Smooth muscle cell of the brain vasculature (primary cell): ENCODE measurements at regions not wholly inside any gene's neighbourhood (a gene's known extent, or its start where the extent isn't known, plus 50 kb on each side); places are given as distances from the start of the nearest gene placed in this dataset.
"Not testable (repeated sequence)": the region's sequence is repeated elsewhere in the genome, so short reads cannot be mapped to it uniquely, and the experiment has no call there.

Experiments
- DNase-seq: peaks from one replicate; pipeline ENCODE4 v3.0.0-alpha.2; 2012; ENCODE audit warnings: low read depth, low spot score

DNA sequence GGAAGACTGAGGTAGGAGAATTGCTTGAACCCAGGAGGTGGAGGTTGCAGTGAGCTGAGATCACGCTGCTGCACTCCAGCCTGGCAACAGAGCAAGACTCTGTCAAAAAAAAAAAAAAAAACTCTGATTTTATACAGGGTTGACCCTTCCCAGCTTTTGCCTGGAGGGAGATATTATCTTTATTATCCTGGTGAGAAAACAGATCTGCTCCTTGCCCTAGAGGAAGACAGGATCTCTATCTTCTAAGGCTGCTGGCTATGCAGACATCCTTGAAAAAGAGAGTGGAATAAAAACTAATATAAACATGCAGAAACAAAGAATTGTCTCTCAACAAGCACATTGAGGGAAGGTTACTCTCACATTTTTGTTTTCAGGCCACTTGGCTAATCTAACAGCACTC is 1503.4 kb upstream of the WWC1 start:
- no peak for DNase-seq

- DNase-seq: no peak
Measured at GRCh38 chr5:166795756-166796155, 1495.7 kb upstream of the WWC1 start.

DNA sequence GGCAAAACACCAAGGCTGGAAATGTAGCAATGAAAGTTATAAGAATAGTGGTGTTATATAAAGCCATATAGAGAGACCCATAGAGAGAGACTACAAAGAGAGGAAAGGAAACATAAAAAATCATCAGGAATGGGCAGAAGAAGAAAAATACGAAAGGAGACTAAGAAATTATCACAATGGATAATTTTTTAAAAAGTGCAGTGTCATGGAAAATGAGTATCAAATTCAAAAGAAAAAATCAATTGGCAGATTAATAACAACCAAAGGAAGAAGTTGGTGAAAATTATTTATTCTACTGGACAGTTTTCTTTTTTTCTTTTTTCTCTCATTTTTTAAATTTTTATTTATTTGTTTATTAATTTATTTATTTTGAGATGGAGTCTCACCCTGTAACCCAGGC is 1488.4 kb upstream of the WWC1 start:
- DNase-seq: no peak

GRCh38 chr5:166804223-166804622 is 1487.2 kb upstream of the WWC1 start:
- not testable (repeated sequence) for DNase-seq

- not testable (repeated sequence) for DNase-seq
Measured at GRCh38 chr5:166804693-166805092, 1486.8 kb upstream of the WWC1 start.

- not testable (repeated sequence) for DNase-seq
Measured at GRCh38 chr5:166810093-166810658, 1481.3 kb upstream of the WWC1 start.

GRCh38 chr5:166810721-166811120 is 1480.7 kb upstream of the WWC1 start:
- DNase-seq: no peak

DNA sequence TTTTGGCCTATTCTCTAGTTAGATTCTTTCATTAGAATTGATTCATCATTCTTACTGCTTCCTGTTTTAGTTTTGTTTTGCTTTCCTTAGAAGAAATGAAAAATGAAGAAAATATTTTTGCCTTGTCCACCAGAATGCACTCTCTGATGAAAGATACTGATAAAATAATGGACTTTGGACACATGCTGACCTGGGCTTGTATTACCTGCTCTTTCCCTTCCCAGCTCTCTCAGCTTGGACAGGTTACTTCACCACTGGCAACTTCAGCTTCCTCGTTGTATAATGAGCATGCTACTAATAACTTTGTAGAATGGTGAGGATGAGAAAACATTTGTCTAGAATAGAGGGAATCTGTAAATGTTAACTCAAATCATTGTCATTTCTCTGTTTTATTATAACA is 1468.1 kb upstream of the WWC1 start:
- no peak for DNase-seq

- no peak for DNase-seq
Measured at GRCh38 chr5:166834246-166834645, 1457.2 kb upstream of the WWC1 start.

DNA sequence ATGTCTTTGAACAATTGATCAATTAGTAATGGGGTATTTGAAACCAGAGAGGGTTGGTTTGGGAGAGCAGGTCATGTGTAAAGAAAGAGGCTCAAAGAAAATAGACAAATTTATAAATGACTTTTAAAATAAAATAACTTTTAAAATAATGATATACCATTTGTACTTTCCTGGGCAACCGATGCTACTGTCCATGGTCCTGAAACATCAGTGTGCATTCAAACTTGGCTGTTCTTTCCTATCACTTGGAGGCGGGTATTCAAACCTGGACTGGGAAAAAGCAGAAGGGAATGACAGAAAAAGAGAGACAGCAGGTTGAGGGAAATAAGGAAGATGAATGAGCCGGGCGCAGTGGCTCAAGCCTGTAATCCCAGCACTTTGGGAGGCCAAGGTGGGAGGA is 1446.4 kb upstream of the WWC1 start:
- no peak for DNase-seq

- no peak for DNase-seq
Measured at GRCh38 chr5:166856791-166857190, 1434.7 kb upstream of the WWC1 start.

DNA sequence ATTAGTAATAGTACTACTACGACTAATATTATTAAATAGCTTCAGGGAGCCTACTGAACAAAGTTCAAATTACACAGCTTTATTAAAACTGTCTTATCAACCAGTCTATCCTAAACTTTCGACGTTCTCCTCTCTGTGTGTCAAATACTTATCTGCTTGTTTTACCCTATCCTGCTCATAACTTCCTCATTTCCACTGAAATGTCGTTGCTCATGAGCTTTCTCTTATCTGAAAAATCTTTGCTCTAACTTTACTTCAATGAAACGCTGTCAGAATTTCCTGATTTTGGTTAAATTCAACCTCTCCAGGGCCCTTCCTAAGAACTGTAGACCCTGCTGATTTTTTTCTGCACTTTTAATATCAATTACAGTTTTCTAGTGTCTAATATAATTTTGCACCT is 1431.0 kb upstream of the WWC1 start:
- DNase-seq: no peak

DNA sequence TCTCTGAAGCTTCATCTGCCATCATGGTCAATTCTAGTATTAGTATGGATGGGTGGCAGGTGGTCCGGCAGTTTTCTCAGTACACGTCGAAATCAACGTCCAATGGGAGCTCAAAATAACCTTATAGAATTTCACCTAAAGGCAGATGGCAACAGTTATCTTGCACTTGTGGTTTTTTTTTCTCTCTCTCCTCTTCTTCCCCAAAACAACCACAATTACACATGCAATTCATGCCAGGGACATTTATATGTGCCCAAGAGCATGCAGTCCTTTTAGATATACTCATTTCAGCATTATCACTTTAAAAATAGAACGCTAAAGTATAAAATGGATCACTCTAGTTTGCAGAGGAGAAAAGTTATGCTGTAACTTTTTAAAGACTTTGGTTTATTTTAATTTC is 1428.9 kb upstream of the WWC1 start:
- DNase-seq: no peak

DNA sequence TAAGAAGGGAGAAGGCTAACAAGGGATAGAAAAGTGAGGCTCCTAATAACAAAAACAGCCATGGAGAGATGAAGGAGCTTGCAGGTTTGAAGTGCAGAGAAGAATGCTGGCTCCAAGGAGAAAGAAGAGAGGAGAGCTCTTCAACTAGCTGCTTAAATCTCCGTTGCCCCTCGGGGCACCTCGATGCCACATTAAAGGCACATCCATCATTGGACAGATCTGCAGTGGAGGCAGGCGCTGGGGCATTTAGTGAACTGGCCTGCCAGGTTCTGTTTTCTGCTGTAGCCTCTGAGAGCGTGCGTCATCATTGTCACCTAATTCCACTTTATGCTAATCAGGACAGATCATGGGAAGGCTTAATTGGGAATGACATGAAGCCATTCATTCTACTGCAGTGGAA is 1426.2 kb upstream of the WWC1 start:
- no peak for DNase-seq

DNA sequence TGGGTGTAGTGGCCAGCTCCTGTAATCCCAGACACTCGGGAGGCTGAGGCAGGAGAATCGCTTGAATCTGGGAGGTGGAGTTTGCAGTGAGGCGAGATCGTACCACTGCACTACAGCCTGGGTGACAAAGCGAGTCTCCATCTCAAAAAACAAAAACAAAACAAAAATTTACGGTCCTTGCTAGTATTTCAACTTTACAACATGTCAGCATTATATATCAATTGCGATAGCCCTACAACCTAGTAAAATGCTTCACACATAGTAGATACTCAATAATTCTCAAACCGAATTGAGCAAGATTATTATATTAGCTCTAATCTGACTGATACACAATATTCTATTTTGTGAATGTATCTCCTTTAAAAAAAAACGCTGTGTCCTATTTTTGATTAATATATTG is 1411.0 kb upstream of the WWC1 start:
- no peak for DNase-seq

DNA sequence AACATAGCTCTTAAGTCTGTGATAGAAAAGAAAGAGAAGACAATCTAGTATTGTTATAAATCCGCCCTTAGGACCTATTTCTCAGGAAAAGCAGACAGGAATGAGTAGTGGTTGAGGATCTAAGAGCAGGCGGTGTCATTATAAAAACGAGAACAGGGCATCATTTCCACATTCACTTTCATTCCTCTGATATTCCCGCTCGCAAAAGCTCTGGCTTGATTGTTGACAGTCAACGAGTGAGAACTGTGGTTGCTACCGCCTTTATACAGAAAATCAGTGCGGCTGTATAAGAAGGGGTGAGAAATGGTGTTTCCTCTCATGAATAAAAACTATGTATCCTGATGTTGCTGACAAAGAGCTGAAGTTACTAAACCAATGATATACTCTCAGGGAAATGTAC is 1409.6 kb upstream of the WWC1 start:
- no peak for DNase-seq

- no peak for DNase-seq
Measured at GRCh38 chr5:166883016-166883415, 1408.4 kb upstream of the WWC1 start.

DNA sequence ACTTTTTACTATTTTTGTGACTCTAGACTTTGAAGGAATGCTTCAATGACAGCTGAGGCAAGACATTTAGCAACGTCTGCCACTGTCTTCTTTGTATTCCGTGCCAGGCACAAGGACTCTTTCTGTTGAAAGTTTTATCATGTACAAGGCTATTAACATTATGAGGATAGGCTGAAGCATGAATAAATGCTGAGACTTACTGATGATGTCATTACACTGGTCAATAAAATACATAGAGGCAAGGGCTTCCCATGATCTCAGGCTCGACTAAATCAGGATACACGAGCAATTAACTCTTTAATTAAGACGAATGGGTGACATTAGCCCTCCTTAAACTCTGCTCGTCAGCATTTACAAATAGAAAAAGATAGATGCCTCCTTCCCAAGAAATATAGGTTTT is 1393.3 kb upstream of the WWC1 start:
- no peak for DNase-seq

GRCh38 chr5:166899343-166899742 is 1392.1 kb upstream of the WWC1 start:
- DNase-seq: no peak

DNA sequence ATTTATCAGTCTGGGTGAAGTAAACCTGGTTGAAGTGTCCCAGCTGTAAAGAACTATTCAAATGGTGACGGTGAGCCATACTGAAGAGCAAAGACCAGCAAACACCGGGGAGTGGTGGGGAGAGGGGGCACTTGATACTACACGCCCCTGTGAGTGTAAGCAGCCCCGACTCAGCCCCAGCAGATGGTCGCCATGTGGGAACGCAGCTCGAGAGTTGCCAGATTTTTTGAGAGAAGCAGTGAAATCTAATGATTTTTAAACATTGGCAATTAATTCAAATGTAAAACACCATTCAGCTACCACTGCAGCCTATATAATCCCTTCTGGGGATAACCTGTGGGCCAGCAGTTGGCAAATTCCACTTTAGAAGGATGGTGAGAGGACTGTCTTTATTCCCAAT is 1386.9 kb upstream of the WWC1 start:
- DNase-seq: no peak

GRCh38 chr5:166906991-166907713 is 1384.3 kb upstream of the WWC1 start:
- no peak for DNase-seq

DNA sequence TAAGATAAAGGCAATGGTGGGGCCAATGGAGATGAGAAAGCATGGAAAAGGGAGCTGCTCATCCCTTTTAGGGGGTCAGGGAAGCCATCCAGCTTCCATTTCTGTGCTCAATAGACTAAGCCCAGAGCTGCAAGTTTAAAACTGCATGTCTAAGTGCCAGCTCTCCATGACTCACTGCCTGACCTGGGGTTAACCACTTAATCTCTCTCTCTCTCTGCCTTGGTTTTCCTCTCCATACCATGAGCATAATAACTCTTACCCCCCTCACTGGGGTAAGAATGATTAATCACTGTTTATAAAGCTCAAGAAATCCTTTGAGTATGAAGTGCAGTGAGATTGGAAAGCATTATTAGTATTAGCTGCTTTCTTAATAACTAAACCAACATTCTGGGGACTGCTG is 1382.4 kb upstream of the WWC1 start:
- no peak for DNase-seq

- no peak for DNase-seq
Measured at GRCh38 chr5:166909926-166910325, 1381.5 kb upstream of the WWC1 start.

DNA sequence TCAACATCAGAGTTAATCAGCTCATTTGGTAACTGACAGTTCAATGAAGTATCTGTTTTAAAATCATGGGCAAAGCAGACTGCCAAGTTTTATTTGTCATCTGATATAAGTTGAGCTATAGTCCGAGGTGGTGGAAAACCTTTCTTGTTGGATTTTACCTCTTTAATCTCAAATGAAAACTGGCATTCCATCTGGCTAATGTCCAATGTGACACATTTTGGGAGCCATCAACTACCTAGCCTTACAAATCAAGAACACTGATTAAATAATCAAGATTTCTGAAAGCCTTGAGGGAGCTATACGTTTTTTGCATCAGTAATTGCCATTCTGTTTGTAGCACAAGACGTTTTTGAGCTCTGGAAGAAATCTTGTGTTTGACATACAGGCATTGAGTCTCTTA is 1380.5 kb upstream of the WWC1 start:
- no peak for DNase-seq
